ENCODE measurements at regions not wholly inside any gene's neighbourhood (a gene's known extent, or its start where the extent isn't known, plus 50 kb on each side); places are given as distances from the start of the nearest gene placed in this dataset.

GRCh38 chr18:77754475-77755044, 504.9 kb downstream of the GALR1 start:
- DNase-seq: no peak
- Histone ChIP-seq H3K9me3 (no peaks in the 10 kb centered on the region), H3K36me3 (no peaks in the 10 kb centered on the region), H3K27me3 (0 out of 2 replicates have a peak, but pooled peaks cover 5% of the 10 kb centered on the region), H3K4me3 (ENCODE audit: low read depth, low read length) (no peak overlapping the region), H3K4me1 (no peaks in the 10 kb centered on the region)
- TF ChIP-seq CTCF (IDR thresholded peaks at IDR 0.05; ENCODE audit: low read depth, low read length): no peak

- Histone ChIP-seq H3K9me3 (no peaks in the 10 kb centered on the region), H3K4me3 (ENCODE audit: low read depth, low read length) (no peak overlapping the region), H3K36me3 (no peaks in the 10 kb centered on the region), H3K27me3 (0 out of 2 replicates have a peak, but pooled peaks cover 5% of the 10 kb centered on the region), H3K4me1 (no peaks in the 10 kb centered on the region)
- TF ChIP-seq CTCF (IDR thresholded peaks at IDR 0.05; ENCODE audit: low read depth, low read length): no peak
- no peak for DNase-seq
These were observed 505.5 kb downstream of the GALR1 start for GRCh38 chr18:77755187-77755586.

GRCh38 chr18:77761332-77761731, 511.7 kb downstream of the GALR1 start:
- Histone ChIP-seq H3K4me3 (ENCODE audit: low read depth, low read length) (no peak overlapping the region), H3K4me1 (no peaks in the 10 kb centered on the region), H3K36me3 (no peaks in the 10 kb centered on the region), H3K27me3 (peaks cover 8% of the 10 kb centered on the region; the same call in 1 of the 2 replicates), H3K9me3 (no peaks in the 10 kb centered on the region)
- TF ChIP-seq CTCF (IDR thresholded peaks at IDR 0.05; ENCODE audit: low read depth, low read length): no peak
- DNase-seq: no peak

GRCh38 chr18:77762014-77762413, 512.4 kb downstream of the GALR1 start:
- no peaks in the 10 kb centered on the region for H3K9me3 ChIP-seq
- TF ChIP-seq CTCF (IDR thresholded peaks at IDR 0.05; ENCODE audit: low read depth, low read length): no peak
- no peak for DNase-seq
- no peaks in the 10 kb centered on the region for H3K4me1 ChIP-seq
- H3K27me3 ChIP-seq: peaks cover 8% of the 10 kb centered on the region; the same call in 1 of the 2 replicates
- H3K4me3 ChIP-seq (ENCODE audit: low read depth, low read length): no peak overlapping the region
- H3K36me3 ChIP-seq: no peaks in the 10 kb centered on the region

- Histone ChIP-seq H3K9me3 (no peaks in the 10 kb centered on the region), H3K27me3 (peaks cover 8% of the 10 kb centered on the region; the same call in 1 of the 2 replicates), H3K4me1 (no peaks in the 10 kb centered on the region), H3K4me3 (ENCODE audit: low read depth, low read length) (no peak overlapping the region), H3K36me3 (no peaks in the 10 kb centered on the region)
- TF ChIP-seq CTCF (IDR thresholded peaks at IDR 0.05; ENCODE audit: low read depth, low read length): no peak
- no peak for DNase-seq
These were observed 513.0 kb downstream of the GALR1 start for GRCh38 chr18:77762642-77763041.

- DNase-seq: no peak
- Histone ChIP-seq H3K27me3 (peaks cover 8% of the 10 kb centered on the region; the same call in 1 of the 2 replicates), H3K36me3 (no peaks in the 10 kb centered on the region), H3K4me1 (no peaks in the 10 kb centered on the region), H3K9me3 (no peaks in the 10 kb centered on the region), H3K4me3 (ENCODE audit: low read depth, low read length) (no peak overlapping the region)
- TF ChIP-seq CTCF (IDR thresholded peaks at IDR 0.05; ENCODE audit: low read depth, low read length): no peak
These were observed 514.0 kb downstream of the GALR1 start for GRCh38 chr18:77763530-77764145.

All from BE2C (cell line).